Fibroblast of lung (primary cell): ENCODE measurements at regions not wholly inside any gene's neighbourhood (a gene's known extent, or its start where the extent isn't known, plus 50 kb on each side); places are given as distances from the start of the nearest gene placed in this dataset.

Experiments
- DNase-seq, 2 donors: peaks; one replicate each; pipeline versions ENCODE4 v3.0.0 to v3.0.0-alpha.2; 2010; ENCODE audit warnings: low read depth in 2 of 2
- H2AFZ ChIP-seq: 2 replicates; pipeline ENCODE4 v1.5.1; 2012; ENCODE audit warnings: low read length, control low read depth, inconsistent platforms
- H3K27ac ChIP-seq: 2 replicates; pipeline ENCODE4 v1.5.1; 2011; ENCODE audit warnings: low read length, control low read depth; ENCODE audit not compliant: insufficient read depth
- H3K27me3 ChIP-seq: 2 replicates; pipeline ENCODE4 v1.5.1; 2011; ENCODE audit warnings: mild to moderate bottlenecking, low read length; ENCODE audit not compliant: control insufficient read depth, insufficient read depth
- H3K36me3 ChIP-seq: 2 replicates; pipeline ENCODE4 v1.5.1; 2011; ENCODE audit warnings: low read length; ENCODE audit not compliant: control insufficient read depth, insufficient read depth
- H3K4me1 ChIP-seq: 2 replicates; pipeline ENCODE4 v1.5.1; 2011; ENCODE audit warnings: low read length; ENCODE audit not compliant: control insufficient read depth, insufficient read depth; ENCODE audit errors: extremely low read depth
- H3K4me2 ChIP-seq: 2 replicates; pipeline ENCODE4 v1.5.1; 2011; ENCODE audit warnings: low read length, control low read depth; ENCODE audit not compliant: insufficient read depth; ENCODE audit errors: extremely low read depth
- H3K4me3 ChIP-seq, 4 experiments: fragments of 200-600 bp in 1 of 4; sonication (generic) in 1 of 4; replicated peaks in 1 of 4; 2 replicates each; pipeline ENCODE4 v1.5.1; 2011 to 2016; ENCODE audit warnings: low read length in 4 of 4, low read depth in 3 of 4, mild to moderate bottlenecking in 3 of 4, control low read depth in 2 of 4, inconsistent platforms in 1 of 4, mixed read lengths in 1 of 4; ENCODE audit not compliant: insufficient read depth in 1 of 4; ENCODE audit errors: control extremely low read depth in 1 of 4
- H3K79me2 ChIP-seq: 2 replicates; pipeline ENCODE4 v1.5.1; 2012; ENCODE audit warnings: mild to moderate bottlenecking, low read length, inconsistent platforms; ENCODE audit not compliant: control insufficient read depth, insufficient read depth
- H3K9ac ChIP-seq: 2 replicates; pipeline ENCODE4 v1.5.1; 2011; ENCODE audit warnings: mild to moderate bottlenecking, low read length, control low read depth; ENCODE audit not compliant: insufficient read depth
- H3K9me3 ChIP-seq: 2 replicates; pipeline ENCODE4 v1.5.1; 2012; ENCODE audit warnings: low read depth, low read length; ENCODE audit not compliant: control insufficient read depth, insufficient read depth
- H4K20me1 ChIP-seq: 2 replicates; pipeline ENCODE4 v1.5.1; 2011; ENCODE audit warnings: low read length; ENCODE audit not compliant: control insufficient read depth, insufficient read depth; ENCODE audit errors: extremely low read depth
- EZH2 ChIP-seq: IDR thresholded peaks from 2 replicates; pipeline ENCODE4 v1.5.1; 2012; ENCODE audit warnings: low read length, control low read depth, mild to moderate bottlenecking; ENCODE audit errors: missing control alignments
- TF ChIP-seq, protein P1 (sequence below), 2 donors: IDR thresholded peaks in 1 of 2; conservative IDR thresholded peaks in 1 of 2; 1 replicate in 1 of 2; 2 replicates in 1 of 2; pipeline ENCODE4 v1.5.1; 2011 to 2012; ENCODE audit warnings: low read length in 2 of 2, control low read depth in 1 of 2, inconsistent platforms in 1 of 2, low read depth in 1 of 2, mild to moderate bottlenecking in 1 of 2

DNA sequence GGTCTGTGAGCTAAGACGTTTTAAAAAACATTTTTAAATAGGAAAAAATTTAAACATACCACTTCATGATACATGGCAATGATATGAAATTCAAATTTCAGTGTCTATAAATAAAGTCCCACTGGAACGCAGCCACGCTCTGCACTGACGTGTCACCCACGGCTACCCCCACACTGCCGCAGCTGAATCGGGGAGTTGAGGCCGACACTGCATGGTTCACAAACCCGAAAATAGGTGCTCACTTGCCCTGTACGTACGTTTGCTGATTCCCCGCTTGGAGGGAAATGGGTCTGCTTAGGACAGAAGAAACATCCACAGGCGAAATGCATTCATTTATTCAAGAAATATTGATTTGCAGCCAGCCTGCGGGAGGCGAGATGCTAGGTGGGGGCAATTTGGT is 1342.3 kb downstream of the TBC1D22A start:
- Histone ChIP-seq H3K9ac (no peak overlapping the region), H3K27me3 (no peaks in the 10 kb centered on the region), H3K4me2 (no peak overlapping the region), H3K4me3 (no peak overlapping the region), H3K9me3 (no peaks in the 10 kb centered on the region), H3K27ac (no peak overlapping the region), H3K4me1 (no peaks in the 10 kb centered on the region), H3K79me2 (no peaks in the 10 kb centered on the region), H3K36me3 (no peaks in the 10 kb centered on the region), H4K20me1 (no peaks in the 10 kb centered on the region), H2AFZ (no peak overlapping the region)
- no peak for TF ChIP-seq EZH2
- TF ChIP-seq, protein P1, sequence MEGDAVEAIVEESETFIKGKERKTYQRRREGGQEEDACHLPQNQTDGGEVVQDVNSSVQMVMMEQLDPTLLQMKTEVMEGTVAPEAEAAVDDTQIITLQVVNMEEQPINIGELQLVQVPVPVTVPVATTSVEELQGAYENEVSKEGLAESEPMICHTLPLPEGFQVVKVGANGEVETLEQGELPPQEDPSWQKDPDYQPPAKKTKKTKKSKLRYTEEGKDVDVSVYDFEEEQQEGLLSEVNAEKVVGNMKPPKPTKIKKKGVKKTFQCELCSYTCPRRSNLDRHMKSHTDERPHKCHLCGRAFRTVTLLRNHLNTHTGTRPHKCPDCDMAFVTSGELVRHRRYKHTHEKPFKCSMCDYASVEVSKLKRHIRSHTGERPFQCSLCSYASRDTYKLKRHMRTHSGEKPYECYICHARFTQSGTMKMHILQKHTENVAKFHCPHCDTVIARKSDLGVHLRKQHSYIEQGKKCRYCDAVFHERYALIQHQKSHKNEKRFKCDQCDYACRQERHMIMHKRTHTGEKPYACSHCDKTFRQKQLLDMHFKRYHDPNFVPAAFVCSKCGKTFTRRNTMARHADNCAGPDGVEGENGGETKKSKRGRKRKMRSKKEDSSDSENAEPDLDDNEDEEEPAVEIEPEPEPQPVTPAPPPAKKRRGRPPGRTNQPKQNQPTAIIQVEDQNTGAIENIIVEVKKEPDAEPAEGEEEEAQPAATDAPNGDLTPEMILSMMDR (conservative IDR thresholded peaks at IDR 0.05 in 1 of 2, IDR thresholded peaks at IDR 0.05 in 1 of 2; ENCODE audit: low read depth in 1 of 2, low read length in 2 of 2): no peak
- DNase-seq: no peak

DNA sequence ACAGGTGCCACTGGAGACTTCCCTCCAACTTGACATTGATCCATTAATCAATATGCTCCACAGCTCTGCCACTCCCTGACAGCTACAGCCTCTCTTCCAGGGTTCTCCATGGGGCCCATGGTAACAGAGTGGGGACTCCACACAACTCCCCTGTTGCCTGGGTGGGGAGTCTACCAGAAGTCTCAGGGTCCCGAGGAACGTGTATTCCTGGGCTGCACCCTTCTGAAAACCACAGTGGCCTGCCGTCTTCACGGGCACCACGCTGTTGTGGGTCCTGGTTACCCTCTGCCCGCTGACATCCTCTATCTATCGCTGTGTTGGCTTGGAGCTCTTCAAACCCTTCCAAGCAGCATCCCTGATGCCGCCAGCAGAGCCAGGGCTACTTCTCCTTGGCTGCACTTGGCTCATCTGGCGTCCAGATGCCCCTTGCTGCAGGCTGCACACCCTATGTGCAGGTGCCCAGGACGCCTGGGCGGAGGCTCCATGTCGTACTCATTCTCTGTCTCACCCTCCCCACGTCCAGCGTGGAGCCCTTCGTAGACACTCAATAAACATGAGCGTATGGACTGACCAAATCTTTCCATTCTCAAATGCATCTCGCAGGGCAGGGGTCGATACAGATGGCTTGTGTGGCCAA is 1341.8 kb downstream of the TBC1D22A start:
- no peak overlapping the region for H3K9ac ChIP-seq
- H3K9me3 ChIP-seq: no peaks in the 10 kb centered on the region
- H3K27me3 ChIP-seq: no peaks in the 10 kb centered on the region
- DNase-seq: no peak
- H3K4me3 ChIP-seq: no peak overlapping the region
- H4K20me1 ChIP-seq: no peaks in the 10 kb centered on the region
- no peak overlapping the region for H3K27ac ChIP-seq
- no peak for TF ChIP-seq EZH2
- TF ChIP-seq, protein P1 (conservative IDR thresholded peaks at IDR 0.05 in 1 of 2, IDR thresholded peaks at IDR 0.05 in 1 of 2; ENCODE audit: low read depth in 1 of 2, low read length in 2 of 2): no peak
- no peaks in the 10 kb centered on the region for H3K36me3 ChIP-seq
- no peaks in the 10 kb centered on the region for H3K4me1 ChIP-seq
- H3K79me2 ChIP-seq: no peaks in the 10 kb centered on the region
- no peak overlapping the region for H2AFZ ChIP-seq
- H3K4me2 ChIP-seq: no peak overlapping the region

DNA sequence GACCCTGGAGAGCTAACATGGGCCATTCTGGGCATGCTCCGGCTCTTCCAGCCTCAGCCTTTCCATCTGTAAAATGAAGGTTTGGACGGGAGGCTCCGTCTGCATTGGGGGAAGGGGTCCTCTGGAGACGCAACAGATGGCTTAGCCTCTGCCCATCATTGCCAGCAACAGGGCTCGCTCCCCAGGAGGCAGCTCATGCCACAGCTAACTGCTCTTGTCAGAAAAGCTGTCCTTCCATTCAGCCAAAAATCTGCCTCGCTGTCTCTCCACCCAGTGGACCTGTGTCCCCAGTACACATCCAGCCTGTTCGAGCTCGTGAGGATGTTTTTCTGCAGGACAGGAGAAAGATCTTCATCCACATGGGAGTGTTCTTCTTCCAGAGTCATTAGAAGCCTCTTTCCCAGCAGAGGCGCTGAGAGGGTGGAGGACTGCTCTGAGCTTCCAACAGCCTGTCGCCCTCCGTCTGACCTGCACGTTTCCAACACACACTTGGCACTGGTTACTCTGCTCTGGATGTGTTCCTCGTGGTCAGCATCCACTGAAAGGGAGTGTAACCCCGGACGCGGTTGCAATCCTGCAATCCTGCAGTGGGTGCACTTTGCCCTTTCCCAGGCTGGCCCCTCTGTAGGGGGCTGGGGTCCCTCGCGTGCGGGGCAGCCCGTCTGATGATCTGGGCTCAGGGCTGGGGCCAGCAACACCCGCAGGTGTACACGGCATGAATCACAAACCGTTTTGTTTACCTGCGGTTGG is 1340.9 kb downstream of the TBC1D22A start:
- Histone ChIP-seq H3K27ac (no peak overlapping the region), H2AFZ (no peak overlapping the region), H3K27me3 (no peaks in the 10 kb centered on the region), H4K20me1 (no peaks in the 10 kb centered on the region), H3K4me2 (no peak overlapping the region), H3K79me2 (no peaks in the 10 kb centered on the region), H3K9me3 (no peaks in the 10 kb centered on the region), H3K4me3 (no peak overlapping the region), H3K36me3 (no peaks in the 10 kb centered on the region), H3K4me1 (no peaks in the 10 kb centered on the region), H3K9ac (no peak overlapping the region)
- TF ChIP-seq EZH2: no peak
- TF ChIP-seq, protein P1 (conservative IDR thresholded peaks at IDR 0.05 in 1 of 2, IDR thresholded peaks at IDR 0.05 in 1 of 2; ENCODE audit: low read depth in 1 of 2, low read length in 2 of 2): no peak
- no peak for DNase-seq
